H9 (cell line): ENCODE measurements at regions not wholly inside any gene's neighbourhood (a gene's known extent, or its start where the extent isn't known, plus 50 kb on each side); places are given as distances from the start of the nearest gene placed in this dataset.

Experiments
- DNase-seq: peaks from one replicate; pipeline ENCODE4 v3.0.0-alpha.2; 2017
- H2AFZ ChIP-seq: one replicate; pipeline ENCODE4 v1.6.1; 2013; ENCODE audit warnings: mild to moderate bottlenecking, low read length, control low read depth, moderate library complexity
- H2AK5ac ChIP-seq: 2 replicates; pipeline ENCODE4 v1.6.1; 2013; ENCODE audit warnings: low read length, control low read depth, mixed read lengths; ENCODE audit not compliant: insufficient read length
- H2BK120ac ChIP-seq: one replicate; pipeline ENCODE4 v1.6.1; 2013; ENCODE audit warnings: low read depth, mild to moderate bottlenecking, low read length, control low read depth, inconsistent platforms; ENCODE audit not compliant: poor library complexity, severe bottlenecking
- H2BK12ac ChIP-seq: 2 replicates; pipeline ENCODE4 v1.6.1; 2013; ENCODE audit warnings: low read length, control low read depth, mixed read lengths, low read depth; ENCODE audit not compliant: insufficient read length
- H2BK15ac ChIP-seq: 2 replicates; pipeline ENCODE4 v1.6.1; 2013; ENCODE audit warnings: low read depth, low read length, control low read depth
- H2BK20ac ChIP-seq: one replicate; pipeline ENCODE4 v1.6.1; 2013; ENCODE audit warnings: low read depth, mild to moderate bottlenecking, low read length, control low read depth, inconsistent platforms; ENCODE audit not compliant: poor library complexity, severe bottlenecking
- H2BK5ac ChIP-seq: 2 replicates; pipeline ENCODE4 v1.6.1; 2013; ENCODE audit warnings: low read length, control low read depth, mixed read lengths; ENCODE audit not compliant: insufficient read length
- H3K14ac ChIP-seq: 2 replicates; pipeline ENCODE4 v1.6.1; 2013; ENCODE audit warnings: low read length, control low read depth; ENCODE audit not compliant: insufficient read depth
- H3K18ac ChIP-seq: 2 replicates; pipeline ENCODE4 v1.6.1; 2013; ENCODE audit warnings: low read depth, mild to moderate bottlenecking, mixed read lengths, low read length, control low read depth; ENCODE audit not compliant: insufficient read length
- H3K23ac ChIP-seq: 2 replicates; pipeline ENCODE4 v1.6.1; 2013; ENCODE audit warnings: low read length, control low read depth, mixed read lengths, low read depth; ENCODE audit not compliant: insufficient read length
- H3K23me2 ChIP-seq: 2 replicates; pipeline ENCODE4 v1.6.1; 2013; ENCODE audit warnings: low read depth, mild to moderate bottlenecking, mixed read lengths, low read length, control low read depth; ENCODE audit not compliant: insufficient read length, poor library complexity, severe bottlenecking
- H3K27ac ChIP-seq: 2 replicates; pipeline ENCODE4 v1.5.1; 2013; ENCODE audit warnings: low read length, control low read depth, mixed read lengths, low read depth; ENCODE audit not compliant: insufficient read length
- H3K27me3 ChIP-seq: 2 replicates; pipeline ENCODE4 v1.6.1; 2013; ENCODE audit warnings: low read length, control low read depth, inconsistent platforms; ENCODE audit not compliant: insufficient read depth
- H3K4ac ChIP-seq: 2 replicates; pipeline ENCODE4 v1.6.1; 2013; ENCODE audit warnings: low read depth, mild to moderate bottlenecking, control low read depth, inconsistent platforms, low read length, moderate library complexity
- H3K4me1 ChIP-seq: 2 replicates; pipeline ENCODE4 v1.6.1; 2013; ENCODE audit warnings: low read length, control low read depth, inconsistent platforms; ENCODE audit not compliant: insufficient read depth
- H3K4me2 ChIP-seq: 2 replicates; pipeline ENCODE4 v1.6.1; 2013; ENCODE audit warnings: low read length, control low read depth, mixed read lengths; ENCODE audit not compliant: insufficient read length, insufficient read depth
- H3K56ac ChIP-seq: 2 replicates; pipeline ENCODE4 v1.6.1; 2013; ENCODE audit warnings: low read depth, mild to moderate bottlenecking, mixed read lengths, low read length, control low read depth; ENCODE audit not compliant: insufficient read length
- H3K79me1 ChIP-seq: 2 replicates; pipeline ENCODE4 v1.6.1; 2013; ENCODE audit warnings: low read depth, mild to moderate bottlenecking, moderate library complexity, low read length, control low read depth, inconsistent platforms; ENCODE audit not compliant: insufficient read depth, poor library complexity, severe bottlenecking
- H3K79me2 ChIP-seq: 2 replicates; pipeline ENCODE4 v1.6.1; 2013; ENCODE audit warnings: low read length, control low read depth, inconsistent platforms; ENCODE audit not compliant: insufficient read depth
- H3K9ac ChIP-seq: 2 replicates; pipeline ENCODE4 v1.6.1; 2013; ENCODE audit warnings: low read length, control low read depth, mixed read lengths; ENCODE audit not compliant: insufficient read length; ENCODE audit errors: extremely low read depth
- H3K9me3 ChIP-seq: one replicate; pipeline ENCODE4 v1.6.1; 2013; ENCODE audit warnings: low read depth, low read length, inconsistent platforms; ENCODE audit not compliant: control insufficient read depth
- H3T11ph ChIP-seq: one replicate; pipeline ENCODE4 v1.6.1; 2013; ENCODE audit warnings: mild to moderate bottlenecking, low read length, control low read depth, inconsistent platforms
- H4K20me1 ChIP-seq: one replicate; pipeline ENCODE4 v1.6.1; 2013; ENCODE audit not compliant: control insufficient read depth, insufficient read length, insufficient read depth
- H4K5ac ChIP-seq: 2 replicates; pipeline ENCODE4 v1.6.1; 2013; ENCODE audit warnings: low read depth, mild to moderate bottlenecking, mixed read lengths, low read length, control low read depth; ENCODE audit not compliant: insufficient read length
- H4K8ac ChIP-seq: replicated peaks from 2 replicates; pipeline ENCODE4 v1.6.1; 2013; ENCODE audit warnings: low read length, control low read depth, mixed read lengths, low read depth; ENCODE audit not compliant: insufficient read length
- H4K91ac ChIP-seq: 2 replicates; pipeline ENCODE4 v1.6.1; 2013; ENCODE audit warnings: low read depth, mild to moderate bottlenecking, moderate library complexity, mixed read lengths, low read length, control low read depth; ENCODE audit not compliant: insufficient read length
- H3K27ac Mint-ChIP-seq, 3 experiments: 2 replicates in 2 of 3; 3 replicates in 1 of 3; pipeline ENCODE4 v1.8.0; 2020 to 2021; ENCODE audit warnings: mixed read lengths in 3 of 3, mild to moderate bottlenecking in 1 of 3, moderate library complexity in 1 of 3
- H3K27me3 Mint-ChIP-seq: 2 replicates; pipeline ENCODE4 v1.8.0; 2021; ENCODE audit warnings: low read depth, mild to moderate bottlenecking, moderate library complexity, mixed read lengths
- H3K36me3 Mint-ChIP-seq, 3 experiments: 2 replicates in 2 of 3; 3 replicates in 1 of 3; pipeline ENCODE4 v1.8.0; 2020 to 2021; ENCODE audit warnings: low read depth in 3 of 3, mixed read lengths in 3 of 3; ENCODE audit not compliant: insufficient read depth in 1 of 3
- H3K4me1 Mint-ChIP-seq, 2 experiments: 2 replicates each; pipeline ENCODE4 v1.8.0; 2020; ENCODE audit warnings: mixed read lengths in 2 of 2
- H3K4me3 Mint-ChIP-seq, 2 experiments: 2 replicates in 1 of 2; 3 replicates in 1 of 2; pipeline ENCODE4 v1.8.0; 2020 to 2021; ENCODE audit warnings: mild to moderate bottlenecking in 2 of 2, mixed read lengths in 2 of 2, moderate library complexity in 1 of 2
- H3K9me3 Mint-ChIP-seq, 2 experiments: 2 replicates in 1 of 2; 3 replicates in 1 of 2; pipeline ENCODE4 v1.8.0; 2020; ENCODE audit warnings: mild to moderate bottlenecking in 2 of 2, mixed read lengths in 2 of 2, moderate library complexity in 1 of 2
- WGBS: extraction: QIAGEN DNeasy Blood & Tissue Kit; methylation state at CpG from one replicate; pipeline ENCODE4 v1.1.7; 2013; ENCODE audit warnings: missing lambda C conversion rate, low lambda C conversion rate, mixed read lengths; ENCODE audit not compliant: insufficient read length; ENCODE audit errors: extremely low coverage; 5-methylcytosine and 5-hydroxymethylcytosine counted together
- TF ChIP-seq, protein P1 (sequence below): fragments of 200-600 bp; sonication (generic); conservative IDR thresholded peaks from 3 replicates; pipeline ENCODE4 v1.8.0; 2021; ENCODE audit warnings: antibody characterized with exemption, mild to moderate bottlenecking

DNA sequence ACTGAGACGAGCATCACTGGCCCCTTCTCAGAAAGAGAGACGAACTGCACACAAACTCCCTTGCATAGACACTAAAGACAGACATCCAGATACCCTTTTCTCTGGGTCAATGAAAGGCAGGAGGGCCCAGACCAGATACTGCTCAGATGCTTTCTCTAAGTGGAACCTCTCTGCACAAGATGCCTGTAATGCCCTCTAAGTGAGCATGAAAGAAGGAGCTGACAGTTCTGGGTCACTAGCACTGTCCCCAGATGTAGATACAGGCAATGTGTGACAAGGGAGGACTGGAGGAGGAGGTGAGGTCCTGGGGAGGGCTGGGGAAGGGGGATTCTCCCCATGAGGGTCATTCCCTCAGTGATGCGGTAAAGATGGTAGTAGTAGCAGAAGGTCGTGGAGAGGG is 501.0 kb upstream of the CDH11 start:
- H2BK15ac ChIP-seq, result no peak overlapping the region
- H2BK120ac ChIP-seq, result no peak overlapping the region
- H4K20me1 ChIP-seq, result no peaks in the 10 kb centered on the region
- Mint-ChIP-seq H3K4me1 (peaks cover 0 to 4% of the 10 kb centered on the region in 2 experiments; a peak in 1 of 4 replicates), H3K4me3 (no peak overlapping the region), H3K36me3 (no peaks in the 10 kb centered on the region), H3K27ac (no peak overlapping the region), H3K9me3 (no peaks in the 10 kb centered on the region), H3K27me3 (peaks cover 8% of the 10 kb centered on the region)
- no peak overlapping the region for H3K9ac ChIP-seq
- no peaks in the 10 kb centered on the region for H3K23me2 ChIP-seq
- H3K27me3 ChIP-seq, result no peaks in the 10 kb centered on the region; the same call in 1 of the 2 replicates
- H2AFZ ChIP-seq, result no peak overlapping the region
- no peak overlapping the region for H3K18ac ChIP-seq
- H3K9me3 ChIP-seq, result no peaks in the 10 kb centered on the region
- WGBS, result no CpG with 5 or more reads among the region's 4 CpGs
- no peak overlapping the region for H4K8ac ChIP-seq
- no peak overlapping the region for H3K23ac ChIP-seq
- H3T11ph ChIP-seq, result no peak overlapping the region
- H3K4ac ChIP-seq, result no peak overlapping the region
- H2AK5ac ChIP-seq, result no peak overlapping the region
- H3K27ac ChIP-seq, result no peak overlapping the region
- no peak for DNase-seq
- no peak overlapping the region for H2BK12ac ChIP-seq
- H3K79me1 ChIP-seq, result no peaks in the 10 kb centered on the region
- no peaks in the 10 kb centered on the region for H3K4me1 ChIP-seq
- H2BK5ac ChIP-seq, result no peak overlapping the region
- no peak overlapping the region for H3K56ac ChIP-seq
- H4K91ac ChIP-seq, result no peak overlapping the region
- no peak overlapping the region for H3K4me2 ChIP-seq
- no peak overlapping the region for H4K5ac ChIP-seq
- H3K14ac ChIP-seq, result no peak overlapping the region
- TF ChIP-seq, protein P1, sequence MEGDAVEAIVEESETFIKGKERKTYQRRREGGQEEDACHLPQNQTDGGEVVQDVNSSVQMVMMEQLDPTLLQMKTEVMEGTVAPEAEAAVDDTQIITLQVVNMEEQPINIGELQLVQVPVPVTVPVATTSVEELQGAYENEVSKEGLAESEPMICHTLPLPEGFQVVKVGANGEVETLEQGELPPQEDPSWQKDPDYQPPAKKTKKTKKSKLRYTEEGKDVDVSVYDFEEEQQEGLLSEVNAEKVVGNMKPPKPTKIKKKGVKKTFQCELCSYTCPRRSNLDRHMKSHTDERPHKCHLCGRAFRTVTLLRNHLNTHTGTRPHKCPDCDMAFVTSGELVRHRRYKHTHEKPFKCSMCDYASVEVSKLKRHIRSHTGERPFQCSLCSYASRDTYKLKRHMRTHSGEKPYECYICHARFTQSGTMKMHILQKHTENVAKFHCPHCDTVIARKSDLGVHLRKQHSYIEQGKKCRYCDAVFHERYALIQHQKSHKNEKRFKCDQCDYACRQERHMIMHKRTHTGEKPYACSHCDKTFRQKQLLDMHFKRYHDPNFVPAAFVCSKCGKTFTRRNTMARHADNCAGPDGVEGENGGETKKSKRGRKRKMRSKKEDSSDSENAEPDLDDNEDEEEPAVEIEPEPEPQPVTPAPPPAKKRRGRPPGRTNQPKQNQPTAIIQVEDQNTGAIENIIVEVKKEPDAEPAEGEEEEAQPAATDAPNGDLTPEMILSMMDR, result no peak
- H3K79me2 ChIP-seq, result no peaks in the 10 kb centered on the region
- no peak overlapping the region for H2BK20ac ChIP-seq
